GM18951 (cell line): ENCODE measurements at regions not wholly inside any gene's neighbourhood (a gene's known extent, or its start where the extent isn't known, plus 50 kb on each side); places are given as distances from the start of the nearest gene placed in this dataset.

Source experiments
- POLR2A ChIP-seq: IDR thresholded peaks from 4 replicates; pipeline ENCODE4 v1.6.1; 2011; ENCODE audit warnings: mild to moderate bottlenecking; ENCODE audit not compliant: insufficient read length, insufficient read depth; ENCODE audit errors: extremely low read depth
- in situ Hi-C: fragments of 300-500 bp; cut with MboI; formaldehyde crosslinking; loops from one replicate; pipeline ENCODE4 v1.12.0; 2022; ENCODE audit warnings: low sequenced_read_pairs, mixed read lengths, inconsistent platforms; ENCODE audit not compliant: unreplicated experiment

DNA sequence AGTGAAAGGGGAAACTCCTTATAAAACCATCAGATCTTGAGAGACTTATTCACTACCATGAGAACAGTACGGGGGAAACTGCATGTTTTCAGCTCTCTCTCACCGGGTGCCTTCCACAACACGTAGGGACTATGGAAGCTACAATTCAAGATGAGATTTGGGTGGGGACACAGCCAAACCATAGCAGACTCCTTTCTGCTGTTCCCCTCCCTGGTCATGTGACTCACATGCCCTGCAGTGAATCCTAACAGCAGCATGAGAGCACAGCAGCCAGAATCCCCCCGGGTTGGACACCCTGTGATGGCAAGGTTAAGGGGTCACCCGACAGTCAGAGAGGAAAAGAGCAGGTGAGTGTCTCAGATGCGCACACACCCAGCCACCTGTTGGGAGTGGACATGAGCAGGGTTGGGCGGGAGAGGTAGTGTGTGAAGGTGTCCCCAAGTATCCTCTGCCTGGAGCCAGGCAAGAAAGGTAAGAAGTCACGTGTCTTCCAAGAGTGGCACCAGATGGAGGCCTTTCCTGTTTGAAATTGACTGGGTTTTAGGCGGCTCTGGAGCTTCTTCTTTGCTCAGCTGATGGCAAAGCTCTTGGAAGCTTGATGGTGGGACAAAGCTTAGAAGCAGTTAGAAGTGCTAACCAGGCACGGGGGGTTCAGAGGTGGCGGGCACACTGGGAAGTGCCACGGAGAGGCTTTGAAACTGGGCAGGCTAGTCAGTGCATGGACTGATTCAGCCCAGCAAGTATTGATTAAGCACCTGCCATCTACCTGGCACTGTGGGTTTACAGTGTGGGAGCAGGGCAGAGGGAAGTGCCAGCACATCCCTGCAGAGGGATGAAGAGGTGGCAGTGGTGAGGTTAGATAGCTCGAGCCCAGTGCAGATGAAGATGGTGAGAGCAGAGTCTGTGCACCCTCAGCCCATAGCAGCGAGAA, 68.7 kb downstream of the RHOB start:
- in situ Hi-C loops = no loop called here
- TF ChIP-seq POLR2A = no peak

DNA sequence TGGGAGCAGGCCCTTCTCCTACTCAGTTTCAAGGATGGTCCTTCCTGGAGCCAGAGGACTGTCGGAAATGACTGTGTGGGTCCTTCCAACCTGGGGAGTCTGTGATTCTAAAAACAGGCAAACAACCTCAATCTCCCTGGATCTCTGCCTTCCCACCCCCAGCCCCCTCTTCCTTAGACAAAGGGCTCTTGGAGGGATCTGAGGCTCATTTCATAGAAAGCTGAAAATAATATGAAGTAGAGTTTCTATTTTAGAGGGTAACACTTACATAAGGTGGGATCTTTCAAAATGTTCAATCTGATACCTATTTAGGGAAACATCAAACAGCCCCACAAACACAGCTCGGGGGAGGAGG, 69.4 kb downstream of the RHOB start:
- TF ChIP-seq POLR2A = no peak
- in situ Hi-C loops = no loop called here

DNA sequence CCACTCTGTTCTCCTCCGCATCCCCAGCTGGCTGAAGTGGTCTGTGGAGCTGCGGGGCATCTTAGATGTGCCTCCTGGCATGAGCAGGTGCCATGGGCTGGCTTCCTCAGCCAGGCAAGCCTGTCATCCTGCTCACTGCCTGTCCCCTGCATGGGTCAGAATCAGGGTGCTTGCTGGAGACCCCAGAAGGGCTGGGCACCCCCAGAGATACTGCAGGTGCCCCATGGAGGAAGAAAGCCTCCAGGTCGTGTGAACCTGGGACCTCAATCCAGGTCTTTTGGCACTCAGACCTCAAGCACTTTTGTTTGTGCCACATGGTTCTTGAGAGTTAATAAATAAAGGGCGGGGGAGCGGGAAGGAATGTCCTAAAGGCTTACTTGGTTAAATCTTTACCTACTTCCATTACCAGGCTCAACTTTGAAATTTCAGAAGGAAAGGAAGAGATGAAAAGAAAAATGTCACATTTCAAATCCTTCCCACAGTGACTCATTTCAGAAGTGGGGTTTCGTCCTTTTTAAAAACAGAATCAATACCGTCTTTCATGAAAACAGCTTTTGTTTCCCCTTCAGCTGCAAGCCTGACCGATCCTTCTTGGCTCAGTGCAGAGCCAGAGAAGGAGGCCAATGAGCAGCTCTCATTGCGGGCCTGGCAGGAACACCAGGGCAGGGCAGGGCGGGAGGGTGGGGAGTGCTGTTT, 69.9 kb downstream of the RHOB start:
- in situ Hi-C loops = no loop called here
- no peak for TF ChIP-seq POLR2A

DNA sequence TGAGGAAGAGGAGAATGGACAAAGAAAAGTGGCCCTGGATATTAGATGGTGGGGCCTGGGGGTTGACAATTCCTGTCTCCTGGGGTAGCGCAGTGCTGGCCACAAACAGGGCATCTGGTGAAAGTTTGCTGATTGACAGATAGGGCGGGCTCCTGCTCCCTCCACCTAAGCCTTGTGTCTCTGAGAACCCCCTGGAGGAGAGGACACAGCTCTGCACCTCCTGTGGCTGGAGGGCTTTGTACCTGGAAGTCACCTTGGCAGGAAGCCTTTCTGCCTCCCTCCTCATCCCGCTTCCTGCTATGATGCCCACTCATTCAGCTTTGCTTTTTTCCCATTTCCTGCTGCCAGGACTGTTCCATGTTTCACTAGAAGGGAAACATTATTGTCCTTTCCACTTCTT, 72.4 kb downstream of the RHOB start:
- no peak for TF ChIP-seq POLR2A

DNA sequence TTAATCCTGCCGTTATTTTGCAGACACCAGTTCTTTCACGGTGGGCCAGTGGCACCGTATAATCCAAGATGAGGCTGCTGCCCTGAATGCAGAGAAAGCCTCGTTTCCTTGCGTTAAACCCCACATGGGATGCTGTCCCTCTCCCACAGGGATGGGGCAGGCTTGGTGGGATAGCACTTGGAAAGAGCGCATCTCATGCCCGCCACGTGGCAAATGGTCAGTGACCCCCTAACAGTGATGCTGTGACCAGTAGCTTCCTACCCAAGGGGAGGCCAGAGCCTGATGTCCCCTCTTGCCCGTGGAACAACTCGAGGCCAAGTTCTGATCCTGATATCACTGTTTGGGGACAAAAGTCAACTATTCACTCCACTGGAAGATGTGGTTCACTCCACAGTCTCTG, 73.3 kb downstream of the RHOB start:
- TF ChIP-seq POLR2A = no peak
- in situ Hi-C loops = no loop called here

More for the DNA sequence above, 72.4 kb downstream of the RHOB start:
- in situ Hi-C loops = no loop called here

DNA sequence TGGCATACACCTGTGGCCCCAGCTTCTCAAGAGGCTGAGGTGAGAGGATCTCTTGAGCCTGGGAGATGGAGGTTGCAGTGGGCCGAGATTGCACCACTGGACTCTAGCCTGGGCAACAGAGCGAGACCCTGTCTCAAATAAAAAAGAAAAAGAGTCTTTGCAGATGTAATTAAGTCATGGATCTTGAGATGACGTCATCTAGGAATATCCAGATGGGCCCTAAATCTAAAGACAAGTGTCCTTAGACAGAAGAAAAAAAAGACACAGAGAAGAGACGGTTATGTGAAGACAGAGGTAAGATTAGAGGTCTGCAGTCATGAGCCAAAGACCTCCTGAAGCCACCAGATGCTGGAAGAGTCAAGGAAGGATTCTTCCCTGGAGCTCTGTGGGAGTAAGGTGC, 74.3 kb downstream of the RHOB start:
- TF ChIP-seq POLR2A = no peak
- in situ Hi-C loops = no loop called here

DNA sequence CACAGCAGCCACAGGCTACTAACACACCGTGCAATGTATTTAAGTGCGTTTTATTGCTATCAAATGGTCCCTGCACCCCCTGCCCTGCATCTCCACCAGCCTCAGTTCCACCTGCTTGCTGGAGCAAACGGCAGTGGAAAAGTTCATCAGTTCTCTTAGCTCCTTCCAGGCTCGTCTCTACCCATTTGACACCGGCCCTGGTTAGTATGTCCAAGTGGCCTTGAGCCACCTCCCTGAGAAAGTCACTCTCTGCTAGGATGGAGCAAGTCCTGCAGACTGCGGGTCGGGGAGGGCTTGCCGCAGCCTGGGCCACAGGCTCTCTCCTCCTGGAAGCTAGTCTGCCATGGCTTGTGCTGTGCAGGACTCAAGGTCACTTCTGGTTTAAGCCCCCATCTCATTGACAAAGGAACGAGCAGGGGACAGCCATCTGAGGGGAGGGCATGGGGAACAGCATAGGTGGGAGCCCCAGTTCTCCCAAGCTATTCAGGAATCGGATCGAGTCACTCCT, 74.9 kb downstream of the RHOB start:
- no peak for TF ChIP-seq POLR2A
- in situ Hi-C loops = no loop called here

DNA sequence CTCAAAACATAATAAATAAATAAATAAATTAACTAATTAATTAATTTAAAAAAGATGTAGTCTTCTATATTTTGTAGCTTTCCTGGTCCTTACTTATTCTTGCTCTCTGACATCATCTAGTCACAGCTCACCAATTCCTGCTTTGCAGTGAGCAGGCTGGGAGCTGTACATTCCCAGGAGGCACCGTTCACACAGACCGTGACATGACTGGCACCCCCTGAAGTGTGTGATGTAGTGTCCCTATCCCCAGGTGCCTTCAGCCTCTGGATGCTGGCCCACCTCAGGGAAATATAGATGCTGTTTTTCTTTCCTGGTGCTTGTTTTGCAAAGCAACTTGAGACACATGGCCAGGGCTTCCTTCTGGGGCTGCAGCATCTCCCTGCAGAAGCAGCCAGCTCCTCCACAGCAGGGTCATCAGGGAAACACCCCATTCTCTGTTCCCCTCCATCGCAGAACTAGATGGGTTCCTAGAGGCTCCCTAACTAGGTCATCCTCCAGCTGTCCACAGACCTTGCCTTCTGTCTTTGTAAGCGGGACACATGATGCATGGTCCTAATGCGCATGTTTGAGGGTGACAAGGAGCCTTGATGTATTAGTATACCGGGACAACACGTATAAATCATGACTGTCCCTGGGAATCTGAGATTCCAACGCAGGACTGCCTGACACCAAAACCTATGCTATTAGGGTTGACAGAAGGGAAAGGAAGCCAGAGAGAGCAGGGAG, 76.4 kb downstream of the RHOB start:
- in situ Hi-C loops = no loop called here
- TF ChIP-seq POLR2A = no peak

DNA sequence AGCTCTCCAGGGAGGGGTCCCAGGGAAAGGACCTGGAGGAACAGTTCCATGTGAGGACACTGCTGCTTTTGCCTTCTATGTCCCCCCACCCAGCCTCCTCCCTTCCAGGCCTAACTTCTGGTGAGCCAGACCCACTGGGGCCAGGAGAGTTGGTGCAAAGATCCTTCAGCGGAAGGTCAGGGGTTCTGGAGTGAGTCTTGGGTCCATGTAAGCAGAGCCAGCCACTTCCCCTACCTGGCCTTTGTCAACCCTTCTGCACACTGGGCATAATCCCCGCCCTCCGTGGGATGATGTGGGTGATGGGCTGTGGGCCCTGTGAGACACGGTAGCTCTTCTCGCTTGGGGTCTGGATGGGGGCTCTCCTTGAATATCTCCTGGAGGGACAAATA, 76.9 kb downstream of the RHOB start:
- TF ChIP-seq POLR2A = no peak
- in situ Hi-C loops = no loop called here

DNA sequence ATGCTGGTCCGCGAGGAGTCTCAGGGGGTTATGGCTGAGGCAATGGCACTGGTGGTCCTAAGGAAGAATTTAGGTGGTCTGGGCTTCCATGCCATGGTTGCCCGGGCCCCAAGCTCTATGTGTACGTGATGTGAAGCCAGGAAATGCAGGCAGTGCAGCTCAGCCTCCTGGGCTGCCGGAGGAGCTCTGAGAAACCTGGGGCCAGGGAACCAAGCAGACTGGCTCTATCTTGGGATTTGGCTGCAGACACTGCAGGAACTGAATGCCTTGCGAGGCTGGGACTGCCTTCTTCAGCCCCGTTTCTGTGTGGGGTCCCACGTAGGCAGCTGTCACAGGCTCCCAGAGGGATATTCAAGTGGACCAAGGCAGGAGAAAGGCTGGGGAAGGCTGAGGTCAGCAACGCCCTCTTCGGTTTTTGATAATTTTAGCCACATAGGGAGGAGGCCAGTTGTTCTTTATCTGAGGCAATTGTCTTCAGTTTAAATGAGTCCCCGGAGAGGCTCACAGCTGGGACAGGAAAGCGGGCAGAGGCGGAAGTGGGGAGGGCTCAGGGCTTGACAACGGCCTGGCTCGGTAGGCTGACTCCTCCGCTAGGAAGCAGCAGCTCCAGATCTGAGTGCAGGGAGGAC, 77.7 kb downstream of the RHOB start:
- peak; percentile 37 for TF ChIP-seq POLR2A
- in situ Hi-C loops = no loop called here

DNA sequence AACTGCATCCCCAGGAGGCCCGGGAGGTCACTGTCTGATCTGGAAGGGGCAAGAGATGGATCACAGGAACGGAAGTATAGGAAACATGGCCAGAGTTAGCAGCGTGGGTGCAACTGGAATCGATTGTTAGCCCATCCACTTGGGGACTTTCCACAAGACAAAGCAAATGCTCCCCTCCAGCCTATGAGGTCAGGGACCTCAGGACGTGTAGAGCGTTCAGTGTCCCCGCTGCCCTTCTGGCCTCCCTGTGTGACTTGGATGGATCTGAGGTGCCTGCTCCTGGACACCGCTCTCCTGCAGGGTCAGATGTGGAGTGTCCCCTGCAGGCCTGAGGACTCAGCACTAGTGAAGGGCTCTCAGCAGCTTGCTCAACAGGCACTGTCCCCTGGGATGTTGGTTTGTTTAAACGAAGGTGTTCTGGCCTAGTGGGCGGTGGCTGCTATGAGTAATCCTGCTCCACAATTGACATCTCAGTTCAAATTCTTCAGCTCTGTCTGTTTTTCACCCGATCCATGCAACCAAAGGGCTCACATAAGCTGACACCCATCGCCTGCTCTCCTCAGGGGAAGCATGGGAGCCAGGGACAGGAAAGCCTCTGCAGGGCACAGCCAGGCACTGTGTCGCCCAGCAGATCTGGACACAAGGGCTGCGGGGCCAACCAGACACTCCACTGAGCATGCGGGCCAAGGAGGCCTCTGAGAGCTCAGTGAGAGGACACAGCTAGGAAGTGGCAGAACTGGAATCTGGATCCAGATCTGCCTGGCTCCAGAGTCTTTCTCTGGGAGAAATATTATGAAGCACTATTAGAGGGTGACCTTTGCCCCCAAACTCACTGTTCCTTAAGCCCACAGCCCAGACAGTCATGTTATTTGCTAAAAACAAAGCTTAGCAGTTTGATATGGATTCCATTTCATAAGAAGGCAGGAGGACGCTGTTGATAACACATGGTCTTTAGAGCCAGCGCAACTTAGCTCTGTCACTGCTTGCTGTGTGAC, 78.5 kb downstream of the RHOB start:
- in situ Hi-C loops = no loop called here
- peak; percentile 51 for TF ChIP-seq POLR2A

DNA sequence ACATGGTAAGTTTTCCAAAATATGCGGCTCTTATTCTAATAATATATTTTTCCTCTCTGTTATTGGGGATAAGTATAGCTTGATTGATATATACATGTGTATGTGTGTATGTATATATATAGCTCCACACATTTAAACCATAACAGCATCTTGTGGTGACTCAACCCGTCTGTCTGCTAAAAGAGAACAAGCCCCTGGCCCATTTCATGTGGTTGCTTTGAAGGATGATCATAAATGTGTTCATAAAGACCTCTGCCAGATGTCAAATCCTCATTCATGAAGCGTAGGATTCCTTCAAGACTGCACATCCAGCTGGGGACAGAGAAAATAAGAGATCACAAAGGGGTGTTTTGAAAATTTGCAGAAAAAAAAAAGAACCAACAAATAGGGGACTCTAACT, 79.3 kb downstream of the RHOB start:
- TF ChIP-seq POLR2A = no peak
- in situ Hi-C loops = no loop called here
